ENCODE measurements at regions not wholly inside any gene's neighbourhood (a gene's known extent, or its start where the extent isn't known, plus 50 kb on each side); places are given as distances from the start of the nearest gene placed in this dataset.

- DNase-seq (ENCODE audit: low read depth in 2 of 2), result no peak
Measured at GRCh38 chr6:46072866-46073265, 56.9 kb upstream of the ENPP4 start.

DNA sequence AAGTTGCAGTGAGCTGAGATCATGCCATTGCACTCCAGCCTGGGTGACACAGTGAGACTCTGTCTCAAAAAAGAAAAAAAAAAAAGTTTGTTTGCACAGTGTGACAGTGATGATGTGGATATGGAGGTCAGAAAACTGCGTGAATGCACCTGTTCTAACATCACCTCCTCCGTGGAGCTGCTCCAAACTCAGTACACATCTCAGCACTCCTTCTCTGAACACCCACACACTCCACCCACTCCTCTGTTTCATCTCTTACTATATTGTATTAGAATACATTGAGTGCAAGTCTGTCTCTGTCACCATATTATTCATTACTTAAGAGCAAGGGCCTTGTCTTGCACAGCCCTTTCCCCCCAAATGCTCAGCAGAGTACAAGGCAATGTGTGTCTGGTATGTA, 51.5 kb upstream of the ENPP4 start:
- DNase-seq (ENCODE audit: low read depth in 2 of 2), result peak in 1 of 2 donors; percentile 50

GRCh38 chr6:46079061-46079460, 50.7 kb upstream of the ENPP4 start:
- no peak for DNase-seq (ENCODE audit: low read depth in 2 of 2)

Data from stimulated activated CD4-positive, alpha-beta T cell treated with anti-CD3 and anti-CD28 coated beads, Interleukin-1b, Interleukin-23, amount 100 ng/mL, for 4 hours (primary cell).